T-helper 1 cell (primary cell): ENCODE measurements at regions not wholly inside any gene's neighbourhood (a gene's known extent, or its start where the extent isn't known, plus 50 kb on each side); places are given as distances from the start of the nearest gene placed in this dataset.

Experiments used
- DNase-seq, 5 donors: peaks; one replicate each; pipeline ENCODE4 v3.0.0-alpha.2; 2012 to 2020

- no peak for DNase-seq
These were observed 254.8 kb upstream of the IRX4 start for GRCh38 chr5:2137444-2138050.

DNA sequence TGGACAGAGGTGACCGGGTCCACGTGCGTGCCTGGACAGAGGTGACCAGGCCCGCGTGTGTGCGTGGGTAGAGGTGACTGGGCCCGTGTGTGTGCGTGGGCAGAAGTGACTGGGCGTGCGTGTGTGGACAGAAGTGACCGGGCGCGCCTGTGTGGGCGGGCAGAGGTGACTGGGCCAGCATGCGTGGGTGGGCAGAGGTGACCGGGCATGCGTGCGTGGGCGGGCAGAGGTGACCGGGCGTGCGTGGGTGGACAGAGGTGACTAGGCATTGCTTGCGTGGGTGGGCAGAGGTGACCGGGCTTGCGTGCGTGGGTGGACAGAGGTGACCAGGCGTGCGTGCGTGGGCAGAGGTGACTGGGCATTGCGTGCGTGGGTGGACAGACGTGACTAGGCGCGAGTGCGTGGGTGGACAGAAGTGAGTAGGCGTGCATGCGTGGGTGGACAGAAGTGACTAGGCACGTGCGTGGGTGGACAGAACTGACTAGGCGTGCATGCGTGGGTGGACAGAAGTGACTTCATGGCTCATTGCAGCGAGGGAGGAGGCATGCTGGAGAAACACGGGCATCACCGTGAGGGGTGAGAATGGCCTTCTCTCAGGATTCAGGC, 254.1 kb upstream of the IRX4 start:
- no peak for DNase-seq

- no peak for DNase-seq
These were observed 253.1 kb upstream of the IRX4 start for GRCh38 chr5:2135833-2136232.

DNA sequence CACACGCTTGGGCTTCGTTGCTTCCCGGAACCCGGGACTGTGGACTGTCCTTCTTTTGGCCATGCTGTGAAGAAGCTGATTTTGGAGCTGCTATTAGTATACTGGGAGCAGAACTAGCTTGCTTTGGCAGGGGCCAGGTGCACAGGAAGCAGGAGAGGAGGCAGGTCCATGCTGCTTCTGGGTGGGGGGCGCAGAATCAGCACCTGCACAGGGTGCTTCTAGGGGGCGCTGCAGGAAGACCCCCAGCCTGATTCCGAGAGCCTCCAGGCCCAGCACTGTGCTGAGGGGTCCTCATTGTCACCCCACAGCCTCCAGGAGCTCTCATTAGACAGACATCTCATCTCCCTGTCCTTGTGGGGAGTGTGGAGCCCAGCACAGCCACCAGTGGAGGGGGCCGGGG, 252.6 kb upstream of the IRX4 start:
- DNase-seq = no peak

DNA sequence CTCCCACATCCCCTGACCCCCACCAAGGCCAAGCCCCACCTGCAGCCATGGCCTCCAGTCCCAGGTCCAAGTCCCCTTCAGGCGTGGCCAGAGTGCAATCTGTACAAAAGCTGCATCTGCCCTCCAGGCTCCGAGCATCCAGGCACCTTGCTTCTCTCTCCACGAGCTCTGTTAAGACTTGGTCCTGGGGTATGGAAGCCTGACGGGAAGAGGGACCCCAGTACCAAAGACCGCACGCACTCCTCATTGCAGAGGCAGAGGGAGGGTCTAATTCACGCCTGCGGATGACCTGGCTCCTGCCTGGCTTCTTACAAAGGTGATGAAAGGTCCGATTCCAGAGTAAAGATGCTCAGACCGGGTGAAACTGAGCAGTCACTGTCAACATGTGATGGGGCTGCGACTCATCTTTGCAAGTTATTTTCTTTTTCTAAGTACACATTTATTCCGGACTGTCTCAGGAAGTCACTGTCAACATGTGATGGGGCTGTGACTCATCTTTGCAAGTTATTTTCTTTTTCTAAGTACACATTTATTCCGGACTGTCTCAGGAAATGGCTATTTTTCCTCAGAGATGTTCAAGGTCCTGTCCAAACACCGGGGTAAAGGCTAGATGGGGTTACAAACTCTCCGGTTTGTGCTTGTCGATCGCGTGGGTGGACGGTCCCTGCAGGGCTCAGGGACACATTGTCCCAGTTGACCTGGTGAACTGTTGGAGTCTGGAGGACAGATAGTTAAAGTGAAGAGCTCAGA, 252.0 kb upstream of the IRX4 start:
- no peak for DNase-seq

DNA sequence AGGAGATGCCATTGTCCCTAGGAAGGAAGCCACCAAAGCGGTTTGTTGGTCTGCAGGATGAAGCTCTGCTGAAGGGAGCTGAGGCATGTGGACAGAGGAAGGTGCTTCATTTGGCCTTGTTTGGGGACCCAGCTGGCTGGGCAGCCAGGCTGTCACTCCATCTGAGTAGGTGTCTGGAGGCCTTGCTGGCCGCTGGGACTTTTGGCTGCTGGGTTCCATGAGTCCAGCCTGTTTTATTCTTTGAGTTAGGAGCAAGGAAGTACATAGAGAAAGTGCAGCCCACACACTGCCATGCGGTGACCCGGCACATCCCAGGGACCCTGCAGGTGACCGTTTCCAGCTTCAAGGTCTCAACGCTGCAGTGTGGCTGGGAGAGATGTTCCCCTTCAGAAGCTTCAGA, 251.2 kb upstream of the IRX4 start:
- DNase-seq = no peak

DNA sequence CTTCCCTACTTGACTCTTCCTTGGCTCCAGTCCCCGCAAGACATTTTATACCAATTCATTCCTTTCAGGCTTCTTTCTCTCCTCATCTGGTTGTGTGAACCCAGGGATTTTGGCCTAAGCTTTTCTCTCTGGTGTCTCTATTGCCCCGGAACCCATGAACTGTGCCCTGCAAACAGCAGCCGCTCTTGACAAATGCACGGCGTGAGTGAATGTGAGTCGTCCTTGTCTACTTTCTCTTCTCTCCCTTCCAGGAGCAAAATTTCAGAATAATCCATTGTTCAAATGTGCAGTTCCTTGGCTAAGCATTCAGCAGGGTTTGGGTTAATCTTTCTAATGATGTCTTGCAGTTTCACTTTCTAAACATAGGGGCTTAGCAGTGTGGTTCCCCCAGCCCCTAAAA, 250.4 kb upstream of the IRX4 start:
- no peak for DNase-seq

- no peak for DNase-seq
These were observed 249.7 kb upstream of the IRX4 start for GRCh38 chr5:2132497-2132847.

- DNase-seq = no peak
These were observed 249.2 kb upstream of the IRX4 start for GRCh38 chr5:2131826-2132496.

DNA sequence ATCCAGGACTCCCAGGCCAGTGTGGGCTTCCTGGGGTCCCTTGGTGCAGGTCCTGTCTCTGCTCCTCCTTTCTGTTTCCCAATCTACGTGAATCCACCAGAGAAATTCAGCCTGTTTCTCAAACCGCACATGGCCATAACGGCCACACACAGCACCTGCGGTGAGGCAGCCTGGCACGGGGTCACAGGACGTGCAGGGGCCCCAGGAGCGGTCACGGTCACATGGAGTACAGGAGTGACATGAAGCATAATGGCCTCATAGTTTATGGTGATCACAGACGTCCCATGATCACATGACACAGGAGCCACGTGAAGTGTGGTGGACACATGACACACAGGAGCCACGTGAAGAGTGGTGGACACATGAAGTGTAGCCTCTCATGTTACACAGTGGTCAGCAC, 248.5 kb upstream of the IRX4 start:
- DNase-seq = no peak

DNA sequence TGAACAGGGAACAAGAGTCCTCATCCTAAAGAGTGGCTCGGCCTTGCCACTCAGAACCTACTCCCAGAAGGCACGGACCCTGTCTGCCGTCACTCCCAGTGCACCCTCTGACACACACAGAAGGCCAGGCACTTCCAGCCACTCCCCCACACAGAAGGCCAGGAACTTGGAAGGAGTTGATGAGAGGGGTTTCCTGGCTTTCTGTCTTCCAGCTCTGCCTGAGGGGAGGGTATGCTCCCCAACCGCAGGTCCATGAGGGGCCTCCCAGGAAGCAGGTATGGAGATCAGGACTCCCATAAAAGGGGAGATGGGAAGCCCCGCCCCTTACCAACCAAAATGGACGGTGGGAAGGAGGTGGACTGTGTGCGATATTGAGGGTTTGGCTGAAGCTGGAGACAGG, 247.6 kb upstream of the IRX4 start:
- DNase-seq = no peak

GRCh38 chr5:2129568-2130272, 247.0 kb upstream of the IRX4 start:
- no peak for DNase-seq

DNA sequence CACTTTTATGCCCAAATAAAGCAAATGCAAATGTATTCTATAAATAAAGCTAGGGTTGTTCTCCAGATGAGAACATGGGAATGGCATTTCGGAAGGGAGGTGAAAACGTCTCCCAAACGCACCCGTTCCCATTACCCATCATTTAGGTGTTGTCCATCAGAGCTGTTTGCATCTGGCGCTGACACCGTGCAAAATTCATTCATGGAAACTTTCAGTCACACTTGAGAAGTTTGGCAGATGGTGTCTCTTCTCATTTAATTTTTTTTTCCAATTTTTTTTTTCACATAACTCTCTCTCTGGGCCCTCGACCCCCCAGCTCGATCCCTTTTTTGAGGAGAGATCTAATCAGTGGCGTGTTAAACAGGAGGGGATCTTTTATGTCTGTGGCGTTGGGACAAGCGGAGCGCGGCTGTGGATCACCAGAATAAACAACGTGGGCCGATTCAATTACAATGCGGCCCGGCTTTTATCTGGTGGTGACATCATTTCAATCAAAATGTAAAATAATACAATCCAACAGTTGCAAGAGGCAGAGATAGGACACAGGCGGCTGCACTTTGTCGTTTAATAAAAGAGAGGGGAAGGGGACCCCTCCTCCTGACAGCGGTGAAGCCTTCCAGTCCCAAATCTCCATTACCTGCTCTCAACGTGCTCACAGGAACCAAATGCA, 246.1 kb upstream of the IRX4 start:
- DNase-seq = no peak

GRCh38 chr5:2126512-2126911, 243.8 kb upstream of the IRX4 start:
- no peak for DNase-seq

DNA sequence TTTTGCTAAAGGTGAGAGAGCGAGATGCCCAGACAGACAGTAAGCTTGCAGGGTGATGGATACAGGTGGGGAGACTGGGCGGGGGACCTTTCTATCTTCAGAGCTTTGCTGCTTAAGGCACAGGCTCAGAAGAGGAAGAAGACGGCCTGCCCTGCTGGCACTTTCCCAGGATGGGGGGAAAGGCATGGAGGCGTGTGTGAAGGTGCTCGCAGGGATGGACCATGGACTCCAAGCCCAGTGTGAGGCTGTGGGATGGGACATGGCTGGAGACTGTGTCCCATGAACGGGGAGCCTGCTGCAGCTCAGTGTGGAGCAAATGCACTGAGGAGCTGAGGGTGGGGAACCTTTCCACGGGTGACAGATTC, 243.2 kb upstream of the IRX4 start:
- DNase-seq = no peak

GRCh38 chr5:2125171-2125900, 242.6 kb upstream of the IRX4 start:
- DNase-seq = no peak

- no peak for DNase-seq
These were observed 241.9 kb upstream of the IRX4 start for GRCh38 chr5:2124434-2125170.

- no peak for DNase-seq
These were observed 241.1 kb upstream of the IRX4 start for GRCh38 chr5:2123874-2124273.

GRCh38 chr5:2120361-2120760, 237.6 kb upstream of the IRX4 start:
- DNase-seq = no peak

GRCh38 chr5:2119573-2119972, 236.8 kb upstream of the IRX4 start:
- no peak for DNase-seq
